PC-9 (cell line): ENCODE measurements at regions not wholly inside any gene's neighbourhood (a gene's known extent, or its start where the extent isn't known, plus 50 kb on each side); places are given as distances from the start of the nearest gene placed in this dataset.
"Not testable (repeated sequence)": the region's sequence is repeated elsewhere in the genome, so short reads cannot be mapped to it uniquely, and the experiment has no call there.

Source experiments
- BruUV-seq: library from RNA; stranded (reverse); fragments of 400-500 nt; replicated peaks from 2 replicates; lab custom pipeline; 2021; lab: Mats Ljungman, UMichigan
- CTCF ChIA-PET: fragments of 300-600 bp; sonication (Branson Sonifier 250); formaldehyde crosslinking; loops from one replicate; lab custom pipeline; 2022; ENCODE audit warnings: antibody characterized with exemption; lab: Charles Lee
- POLR2A ChIA-PET: fragments of 300-600 bp; sonication (Branson Sonifier 250); formaldehyde crosslinking; loops from one replicate; lab custom pipeline; 2022; ENCODE audit warnings: antibody characterized with exemption; ENCODE audit not compliant: unreplicated experiment; lab: Charles Lee
- DNase-seq, 2 experiments: peaks; one replicate each; pipeline versions ENCODE4 v3.0.0 to v3.0.0-alpha.2; 2015 to 2022; ENCODE audit warnings: mixed read lengths in 1 of 2
- H2AFZ ChIP-seq: fragments of 200-600 bp; sonication (generic); 2 replicates; pipeline ENCODE4 v1.8.1; 2017; ENCODE audit warnings: antibody characterized with exemption
- H3F3A ChIP-seq: fragments of 200-600 bp; sonication (generic); 2 replicates; pipeline ENCODE4 v1.8.1; 2017; ENCODE audit warnings: antibody characterized with exemption, mild to moderate bottlenecking, low read depth; ENCODE audit not compliant: insufficient read depth
- H3K27ac ChIP-seq: fragments of 200-600 bp; sonication (generic); 2 replicates; pipeline ENCODE4 v1.6.1; 2016; ENCODE audit warnings: mixed run types
- H3K27me3 ChIP-seq: fragments of 200-600 bp; sonication (generic); 2 replicates; pipeline ENCODE4 v1.6.1; 2016; ENCODE audit warnings: low read depth, mixed run types; ENCODE audit not compliant: insufficient read depth
- H3K36me3 ChIP-seq: fragments of 200-600 bp; sonication (generic); 2 replicates; pipeline ENCODE4 v1.6.1; 2016; ENCODE audit warnings: low read depth, mixed run types
- H3K4me1 ChIP-seq: fragments of 200-600 bp; sonication (generic); replicated peaks from 2 replicates; pipeline ENCODE4 v1.6.1; 2016; ENCODE audit warnings: mixed run types; ENCODE audit not compliant: insufficient read depth
- H3K4me2 ChIP-seq: fragments of 200-600 bp; sonication (generic); 2 replicates; pipeline ENCODE4 v1.6.1; 2017; ENCODE audit warnings: mixed run types
- H3K4me3 ChIP-seq: fragments of 200-600 bp; sonication (generic); 2 replicates; pipeline ENCODE4 v1.6.1; 2016; ENCODE audit warnings: mixed run types
- H3K79me2 ChIP-seq: fragments of 200-600 bp; sonication (generic); 2 replicates; pipeline ENCODE4 v1.6.1; 2017; ENCODE audit warnings: low read depth, mixed run types
- H3K9me2 ChIP-seq: fragments of 200-600 bp; sonication (generic); 2 replicates; pipeline ENCODE4 v1.8.1; 2017; ENCODE audit warnings: mild to moderate bottlenecking; ENCODE audit not compliant: insufficient read depth
- H3K9me3 ChIP-seq: fragments of 200-600 bp; sonication (generic); 2 replicates; pipeline ENCODE4 v1.8.1; 2016; ENCODE audit warnings: low read depth; ENCODE audit not compliant: insufficient read depth
- H4K20me1 ChIP-seq: fragments of 200-600 bp; sonication (generic); 2 replicates; pipeline ENCODE4 v1.8.1; 2017; ENCODE audit not compliant: insufficient read depth
- CTCF ChIP-seq: fragments of 200-600 bp; sonication (generic); conservative IDR thresholded peaks from 2 replicates; pipeline ENCODE4 v1.6.1; 2017; ENCODE audit warnings: mixed run types, antibody characterized with exemption, mild to moderate bottlenecking, moderate library complexity
- EZH2 ChIP-seq: fragments of 200-600 bp; sonication (generic); IDR thresholded peaks from 2 replicates; pipeline ENCODE4 v1.8.0; 2017; ENCODE audit warnings: antibody characterized with exemption, low read depth
- intact Hi-C: fragments of 100-400 bp; cut with micrococcal nuclease; formaldehyde crosslinking; loops from one replicate; pipeline ENCODE4 v1.10.0; 2022; ENCODE audit not compliant: unreplicated experiment

- intact Hi-C loops = no loop called here
- Histone ChIP-seq H3F3A (no peaks in the 10 kb centered on the region), H3K9me3 (no peaks in the 10 kb centered on the region), H3K4me3 (no peak overlapping the region), H3K27ac (no peak overlapping the region), H3K9me2 (no peaks in the 10 kb centered on the region), H3K27me3 (no peaks in the 10 kb centered on the region), H3K36me3 (no peaks in the 10 kb centered on the region), H3K4me2 (no peak overlapping the region), H3K4me1 (0 out of 2 replicates have a peak, but pooled peaks cover 4% of the 10 kb centered on the region), H3K79me2 (no peaks in the 10 kb centered on the region), H2AFZ (no peak overlapping the region), H4K20me1 (no peaks in the 10 kb centered on the region)
- no peak for DNase-seq
- no TSS peak for BruUV-seq
- CTCF ChIA-PET = no interaction called here
- POLR2A ChIA-PET = no interaction called here
- TF ChIP-seq EZH2 = no peak
- TF ChIP-seq CTCF = no peak
Measured at GRCh38 chr2:109677835-109678580, 63.8 kb downstream of the SOWAHC start.

GRCh38 chr2:109678724-109679201 is 64.6 kb downstream of the SOWAHC start:
- not testable (repeated sequence) for H3K27ac ChIP-seq

GRCh38 chr2:109679225-109679624 is 65.1 kb downstream of the SOWAHC start:
- CTCF ChIA-PET = interaction anchor here (0.6 kb wide), 1 partner anchor 558 kb away, joined by 4 read pairs; no protein-coding TSS in a partner anchor
- Histone ChIP-seq H3K79me2 (no peaks in the 10 kb centered on the region), H3K27ac (no peak overlapping the region), H3K9me3 (no peaks in the 10 kb centered on the region), H3F3A (no peaks in the 10 kb centered on the region), H3K4me2 (no peak overlapping the region), H2AFZ (no peak overlapping the region), H3K36me3 (no peaks in the 10 kb centered on the region), H3K27me3 (no peaks in the 10 kb centered on the region), H4K20me1 (no peaks in the 10 kb centered on the region), H3K9me2 (no peaks in the 10 kb centered on the region), H3K4me3 (no peak overlapping the region), H3K4me1 (0 out of 2 replicates have a peak, but pooled peaks cover 4% of the 10 kb centered on the region)
- intact Hi-C loops = no loop called here
- no TSS peak for BruUV-seq
- POLR2A ChIA-PET = no interaction called here
- TF ChIP-seq EZH2 = no peak
- no peak for TF ChIP-seq CTCF
- no peak for DNase-seq

More at GRCh38 chr2:109678724-109679201, 64.6 kb downstream of the SOWAHC start:
- H4K20me1 ChIP-seq, H3K4me2 ChIP-seq, H3K27me3 ChIP-seq, H3K36me3 ChIP-seq, H3K9me2 ChIP-seq, H3K4me3 ChIP-seq, intact Hi-C loops, BruUV-seq, H3K79me2 ChIP-seq, DNase-seq, H3F3A ChIP-seq, CTCF ChIA-PET, POLR2A ChIA-PET, H3K4me1 ChIP-seq, H3K9me3 ChIP-seq, H2AFZ ChIP-seq: not testable (repeated sequence)
